Posterior vena cava (tissue), 2 donors: ENCODE measurements at regions not wholly inside any gene's neighbourhood (a gene's known extent, or its start where the extent isn't known, plus 50 kb on each side); places are given as distances from the start of the nearest gene placed in this dataset.
"Not testable (repeated sequence)": the region's sequence is repeated elsewhere in the genome, so short reads cannot be mapped to it uniquely, and the experiment has no call there.

ENCODE experiments used
- DNase-seq: peaks from one replicate; pipeline ENCODE4 v3.0.0-alpha.2; 2020; ENCODE audit warnings: low spot score
- intact Hi-C, 2 donors: fragments of 100-400 bp; cut with DNase I; formaldehyde crosslinking; loops; one replicate each; pipeline versions ENCODE4 v1.14.1 to v1.14.2; 2022 to 2023
- donor health status: DM: yes; HTN: yes; CAD: no.
- donor health status: DM: yes; HTN: yes; CAD: no.

- intact Hi-C loops = no loop called here
These were observed 151.8 kb upstream of the NTF3 start for GRCh38 chr12:5280086-5280485.

GRCh38 chr12:5290368-5290767 is 141.5 kb upstream of the NTF3 start:
- DNase-seq, intact Hi-C loops: not testable (repeated sequence)

More at GRCh38 chr12:5280086-5280485, 151.8 kb upstream of the NTF3 start:
- no peak for DNase-seq

GRCh38 chr12:5292651-5293050 is 139.3 kb upstream of the NTF3 start:
- intact Hi-C loops = no loop called here
- no peak for DNase-seq

- DNase-seq = no peak
- intact Hi-C loops = no loop called here
These were observed 138.1 kb upstream of the NTF3 start for GRCh38 chr12:5293773-5294172.

GRCh38 chr12:5294274-5295070 is 137.4 kb upstream of the NTF3 start:
- no peak for DNase-seq
- intact Hi-C loops = no loop called here

- DNase-seq = no peak
- intact Hi-C loops = no loop called here
These were observed 136.8 kb upstream of the NTF3 start for GRCh38 chr12:5295151-5295550.

- intact Hi-C loops = no loop called here
- DNase-seq = no peak
These were observed 135.9 kb upstream of the NTF3 start for GRCh38 chr12:5295996-5296395.

- intact Hi-C loops = no loop called here
- no peak for DNase-seq
These were observed 130.4 kb upstream of the NTF3 start for GRCh38 chr12:5301539-5301938.

- intact Hi-C loops = no loop called here
- no peak for DNase-seq
These were observed 126.5 kb upstream of the NTF3 start for GRCh38 chr12:5305425-5305824.

- intact Hi-C loops = no loop called here
- DNase-seq = no peak
These were observed 125.9 kb upstream of the NTF3 start for GRCh38 chr12:5305886-5306545.

GRCh38 chr12:5307065-5307464 is 124.8 kb upstream of the NTF3 start:
- intact Hi-C loops = no loop called here
- DNase-seq = no peak

- DNase-seq = no peak
These were observed 123.7 kb upstream of the NTF3 start for GRCh38 chr12:5308216-5308615.

GRCh38 chr12:5308996-5309395 is 122.9 kb upstream of the NTF3 start:
- DNase-seq = no peak

More at GRCh38 chr12:5308216-5308615, 123.7 kb upstream of the NTF3 start:
- intact Hi-C loops = no loop called here

GRCh38 chr12:5309654-5310053 is 122.3 kb upstream of the NTF3 start:
- DNase-seq = no peak
- intact Hi-C loops = no loop called here

More at GRCh38 chr12:5308996-5309395, 122.9 kb upstream of the NTF3 start:
- intact Hi-C loops = no loop called here

- intact Hi-C loops = no loop called here
- DNase-seq = no peak
These were observed 121.8 kb upstream of the NTF3 start for GRCh38 chr12:5310151-5310550.

- DNase-seq = no peak
- intact Hi-C loops = no loop called here
These were observed 114.4 kb upstream of the NTF3 start for GRCh38 chr12:5317556-5317955.

- intact Hi-C loops = no loop called here
These were observed 113.0 kb upstream of the NTF3 start for GRCh38 chr12:5318874-5319273.

GRCh38 chr12:5328669-5329517 is 103.0 kb upstream of the NTF3 start:
- intact Hi-C loops = no loop called here
- no peak for DNase-seq

More at GRCh38 chr12:5318874-5319273, 113.0 kb upstream of the NTF3 start:
- DNase-seq = no peak

GRCh38 chr12:5332551-5332950 is 99.4 kb upstream of the NTF3 start:
- intact Hi-C loops = no loop called here
- no peak for DNase-seq

- no peak for DNase-seq
- intact Hi-C loops = no loop called here
These were observed 98.8 kb upstream of the NTF3 start for GRCh38 chr12:5333096-5333495.
